Fibroblast of lung (primary cell): ENCODE measurements at regions not wholly inside any gene's neighbourhood (a gene's known extent, or its start where the extent isn't known, plus 50 kb on each side); places are given as distances from the start of the nearest gene placed in this dataset.

Source experiments
- DNase-seq, 2 donors: peaks; one replicate each; pipeline versions ENCODE4 v3.0.0 to v3.0.0-alpha.2; 2010; ENCODE audit warnings: low read depth in 2 of 2
- H2AFZ ChIP-seq: 2 replicates; pipeline ENCODE4 v1.5.1; 2012; ENCODE audit warnings: low read length, control low read depth, inconsistent platforms
- H3K27ac ChIP-seq: 2 replicates; pipeline ENCODE4 v1.5.1; 2011; ENCODE audit warnings: low read length, control low read depth; ENCODE audit not compliant: insufficient read depth
- H3K27me3 ChIP-seq: 2 replicates; pipeline ENCODE4 v1.5.1; 2011; ENCODE audit warnings: mild to moderate bottlenecking, low read length; ENCODE audit not compliant: control insufficient read depth, insufficient read depth
- H3K36me3 ChIP-seq: 2 replicates; pipeline ENCODE4 v1.5.1; 2011; ENCODE audit warnings: low read length; ENCODE audit not compliant: control insufficient read depth, insufficient read depth
- H3K4me1 ChIP-seq: 2 replicates; pipeline ENCODE4 v1.5.1; 2011; ENCODE audit warnings: low read length; ENCODE audit not compliant: control insufficient read depth, insufficient read depth; ENCODE audit errors: extremely low read depth
- H3K4me2 ChIP-seq: 2 replicates; pipeline ENCODE4 v1.5.1; 2011; ENCODE audit warnings: low read length, control low read depth; ENCODE audit not compliant: insufficient read depth; ENCODE audit errors: extremely low read depth
- H3K4me3 ChIP-seq, 4 experiments: fragments of 200-600 bp in 1 of 4; sonication (generic) in 1 of 4; replicated peaks in 1 of 4; 2 replicates each; pipeline ENCODE4 v1.5.1; 2011 to 2016; ENCODE audit warnings: low read length in 4 of 4, low read depth in 3 of 4, mild to moderate bottlenecking in 3 of 4, control low read depth in 2 of 4, inconsistent platforms in 1 of 4, mixed read lengths in 1 of 4; ENCODE audit not compliant: insufficient read depth in 1 of 4; ENCODE audit errors: control extremely low read depth in 1 of 4
- H3K79me2 ChIP-seq: 2 replicates; pipeline ENCODE4 v1.5.1; 2012; ENCODE audit warnings: mild to moderate bottlenecking, low read length, inconsistent platforms; ENCODE audit not compliant: control insufficient read depth, insufficient read depth
- H3K9ac ChIP-seq: 2 replicates; pipeline ENCODE4 v1.5.1; 2011; ENCODE audit warnings: mild to moderate bottlenecking, low read length, control low read depth; ENCODE audit not compliant: insufficient read depth
- H3K9me3 ChIP-seq: 2 replicates; pipeline ENCODE4 v1.5.1; 2012; ENCODE audit warnings: low read depth, low read length; ENCODE audit not compliant: control insufficient read depth, insufficient read depth
- H4K20me1 ChIP-seq: 2 replicates; pipeline ENCODE4 v1.5.1; 2011; ENCODE audit warnings: low read length; ENCODE audit not compliant: control insufficient read depth, insufficient read depth; ENCODE audit errors: extremely low read depth
- CTCF ChIP-seq, 2 donors: IDR thresholded peaks in 1 of 2; conservative IDR thresholded peaks in 1 of 2; 1 replicate in 1 of 2; 2 replicates in 1 of 2; pipeline ENCODE4 v1.5.1; 2011 to 2012; ENCODE audit warnings: low read length in 2 of 2, control low read depth in 1 of 2, inconsistent platforms in 1 of 2, low read depth in 1 of 2, mild to moderate bottlenecking in 1 of 2
- EZH2 ChIP-seq: IDR thresholded peaks from 2 replicates; pipeline ENCODE4 v1.5.1; 2012; ENCODE audit warnings: low read length, control low read depth, mild to moderate bottlenecking; ENCODE audit errors: missing control alignments

- H3K4me3 ChIP-seq: no peak overlapping the region
- no peak overlapping the region for H3K9ac ChIP-seq
- H3K27me3 ChIP-seq: no peaks in the 10 kb centered on the region
- DNase-seq: peak in 1 of 2 donors; percentile 59
- H3K79me2 ChIP-seq: no peaks in the 10 kb centered on the region
- no peak overlapping the region for H3K4me2 ChIP-seq
- no peaks in the 10 kb centered on the region for H3K4me1 ChIP-seq
- no peaks in the 10 kb centered on the region for H4K20me1 ChIP-seq
- TF ChIP-seq EZH2 (no peak), CTCF (conservative IDR thresholded peaks at IDR 0.05 in 1 of 2, IDR thresholded peaks at IDR 0.05 in 1 of 2; ENCODE audit: low read depth in 1 of 2, low read length in 2 of 2) (no peak)
- no peak overlapping the region for H3K27ac ChIP-seq
- H3K36me3 ChIP-seq: no peaks in the 10 kb centered on the region
- no peak overlapping the region for H2AFZ ChIP-seq
- no peaks in the 10 kb centered on the region for H3K9me3 ChIP-seq
These were observed 306.4 kb downstream of the PTTG2 start for GRCh38 chr4:38266616-38267015.

DNA sequence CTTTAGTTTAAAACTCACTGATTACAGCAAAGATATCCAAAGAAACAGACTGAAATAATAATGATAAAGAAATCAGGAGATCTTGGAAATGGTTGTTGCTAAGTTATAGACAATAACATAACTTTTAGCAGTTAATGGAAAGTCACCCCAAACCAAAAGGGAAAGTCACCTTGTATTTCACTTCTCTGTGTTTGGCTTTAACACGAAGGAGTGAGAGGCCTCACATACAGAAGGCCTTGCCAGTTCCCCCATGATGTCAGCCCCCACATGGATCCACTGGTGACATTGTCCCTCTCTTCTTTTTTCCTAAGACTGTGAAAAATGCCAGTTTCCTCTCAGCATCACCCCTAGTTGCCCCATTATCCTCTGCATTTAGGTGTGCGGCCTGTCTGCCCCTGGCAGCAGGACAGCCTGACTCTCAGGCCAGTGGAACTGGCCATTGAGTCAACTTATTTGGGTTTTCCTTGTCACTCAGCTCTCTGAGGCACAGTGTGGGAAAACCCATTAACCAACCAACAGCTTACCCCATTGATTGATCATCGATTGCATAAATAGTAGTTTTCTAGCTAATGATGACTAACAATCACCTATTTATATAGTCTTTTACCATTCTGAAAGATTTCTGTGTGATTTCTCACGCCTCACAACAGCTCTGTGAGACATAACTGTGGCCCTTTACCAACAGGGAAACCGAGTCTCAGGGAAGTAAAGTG lies 308.1 kb downstream of the PTTG2 start:
- no peaks in the 10 kb centered on the region for H4K20me1 ChIP-seq
- no peaks in the 10 kb centered on the region for H3K9me3 ChIP-seq
- H3K4me3 ChIP-seq: no peak overlapping the region
- H2AFZ ChIP-seq: no peak overlapping the region
- H3K27ac ChIP-seq: no peak overlapping the region
- H3K36me3 ChIP-seq: no peaks in the 10 kb centered on the region
- no peak for TF ChIP-seq CTCF (conservative IDR thresholded peaks at IDR 0.05 in 1 of 2, IDR thresholded peaks at IDR 0.05 in 1 of 2; ENCODE audit: low read depth in 1 of 2, low read length in 2 of 2)
- H3K9ac ChIP-seq: no peak overlapping the region
- H3K4me1 ChIP-seq: no peaks in the 10 kb centered on the region
- no peaks in the 10 kb centered on the region for H3K79me2 ChIP-seq
- no peak overlapping the region for H3K4me2 ChIP-seq
- DNase-seq: no peak
- no peaks in the 10 kb centered on the region for H3K27me3 ChIP-seq

- H3K4me2 ChIP-seq: no peak overlapping the region
These were observed 308.6 kb downstream of the PTTG2 start for GRCh38 chr4:38268837-38269236.

More at GRCh38 chr4:38268837-38269236, 308.6 kb downstream of the PTTG2 start:
- H3K4me3 ChIP-seq: no peak overlapping the region
- H3K9ac ChIP-seq: no peak overlapping the region
- no peaks in the 10 kb centered on the region for H3K27me3 ChIP-seq
- H2AFZ ChIP-seq: no peak overlapping the region
- H4K20me1 ChIP-seq: no peaks in the 10 kb centered on the region
- no peak overlapping the region for H3K27ac ChIP-seq
- TF ChIP-seq EZH2 (no peak), CTCF (conservative IDR thresholded peaks at IDR 0.05 in 1 of 2, IDR thresholded peaks at IDR 0.05 in 1 of 2; ENCODE audit: low read depth in 1 of 2, low read length in 2 of 2) (no peak)
- DNase-seq: no peak
- H3K9me3 ChIP-seq: no peaks in the 10 kb centered on the region
- no peaks in the 10 kb centered on the region for H3K4me1 ChIP-seq
- no peaks in the 10 kb centered on the region for H3K79me2 ChIP-seq
- H3K36me3 ChIP-seq: no peaks in the 10 kb centered on the region
